GM12878 (cell line): ENCODE measurements at regions not wholly inside any gene's neighbourhood (a gene's known extent, or its start where the extent isn't known, plus 50 kb on each side); places are given as distances from the start of the nearest gene placed in this dataset.

Source experiments
- ATF7 ChIP-seq: fragments of 450-650 bp; IDR thresholded peaks from 2 replicates; pipeline ENCODE4 v1.6.1; 2016; ENCODE audit warnings: low read depth, mild to moderate bottlenecking
- BCL11A ChIP-seq: IDR thresholded peaks from 2 replicates; pipeline ENCODE4 v1.6.1; 2011; ENCODE audit warnings: low read depth, low read length
- CBFB ChIP-seq: IDR thresholded peaks from 2 replicates; pipeline ENCODE4 v1.6.1; 2016; ENCODE audit warnings: antibody characterized with exemption, low read depth
- CHD1 ChIP-seq: IDR thresholded peaks from 2 replicates; pipeline ENCODE4 v1.6.1; 2012; ENCODE audit warnings: low read depth, low read length, improper control_type of control experiment
- CHD2 ChIP-seq: IDR thresholded peaks from 2 replicates; pipeline ENCODE4 v1.6.1; 2011; ENCODE audit warnings: low read depth, low read length, improper control_type of control experiment, borderline replicate concordance
- CREM ChIP-seq: IDR thresholded peaks from 2 replicates; pipeline ENCODE4 v1.6.1; 2014; ENCODE audit warnings: antibody characterized with exemption, low read depth
- DPF2 ChIP-seq: fragments of 450-650 bp; IDR thresholded peaks from 2 replicates; pipeline ENCODE4 v1.6.1; 2017; ENCODE audit warnings: mild to moderate bottlenecking
- EP300 ChIP-seq, 2 experiments: fragments of 150-350 bp in 1 of 2; IDR thresholded peaks; 2 replicates each; pipeline ENCODE4 v1.6.1; 2011 to 2012; ENCODE audit warnings: low read depth in 2 of 2, low read length in 2 of 2, borderline replicate concordance in 1 of 2, improper control_type of control experiment in 1 of 2, inconsistent platforms in 1 of 2; ENCODE audit not compliant: control insufficient read depth in 1 of 2
- FOS ChIP-seq: IDR thresholded peaks from 3 replicates; pipeline ENCODE4 v1.6.1; 2011; ENCODE audit warnings: borderline replicate concordance; ENCODE audit not compliant: insufficient read length; ENCODE audit errors: extremely low read depth
- FOXM1 ChIP-seq: IDR thresholded peaks from 2 replicates; pipeline ENCODE4 v1.6.1; 2012; ENCODE audit warnings: low read depth, mild to moderate bottlenecking, inconsistent platforms, low read length, moderate library complexity
- IKZF1 ChIP-seq: fragments of 450-650 bp; conservative IDR thresholded peaks from 2 replicates; pipeline ENCODE4 v1.6.1; 2017; ENCODE audit warnings: antibody characterized with exemption, mild to moderate bottlenecking
- IRF4 ChIP-seq: IDR thresholded peaks from 2 replicates; pipeline ENCODE4 v1.6.1; 2011; ENCODE audit warnings: low read depth, low read length
- JUND ChIP-seq: IDR thresholded peaks from 2 replicates; pipeline ENCODE4 v1.6.1; 2012; ENCODE audit warnings: low read depth, mild to moderate bottlenecking, low read length, improper control_type of control experiment, moderate library complexity
- MTA2 ChIP-seq: fragments of 450-650 bp; IDR thresholded peaks from 2 replicates; pipeline ENCODE4 v1.6.1; 2016; ENCODE audit warnings: low read depth, mild to moderate bottlenecking, moderate library complexity
- NFIC ChIP-seq: IDR thresholded peaks from 2 replicates; pipeline ENCODE4 v1.6.1; 2012; ENCODE audit warnings: low read depth, mild to moderate bottlenecking, inconsistent platforms, low read length, moderate library complexity
- NR2C1 ChIP-seq: fragments of 450-650 bp; IDR thresholded peaks from 2 replicates; pipeline ENCODE4 v1.6.1; 2017; ENCODE audit warnings: antibody characterized with exemption, mild to moderate bottlenecking, moderate library complexity
- POLR2AphosphoS2 ChIP-seq: IDR thresholded peaks from 2 replicates; pipeline ENCODE4 v1.6.1; 2011; ENCODE audit warnings: low read depth, mild to moderate bottlenecking, low read length, improper control_type of control experiment, moderate library complexity
- POLR2AphosphoS5 ChIP-seq: IDR thresholded peaks from 2 replicates; pipeline ENCODE4 v1.6.1; 2011; ENCODE audit warnings: mild to moderate bottlenecking, low read length, inconsistent platforms
- RAD51 ChIP-seq: fragments of 450-650 bp; IDR thresholded peaks from 2 replicates; pipeline ENCODE4 v1.6.1; 2016; ENCODE audit warnings: moderate library complexity, mild to moderate bottlenecking, inconsistent platforms
- RBBP5 ChIP-seq: fragments of 200-600 bp; sonication (generic); conservative IDR thresholded peaks from 2 replicates; pipeline ENCODE4 v1.6.1; 2016
- RELA ChIP-seq: fragments of 450-650 bp; IDR thresholded peaks from 2 replicates; pipeline ENCODE4 v1.8.0; 2014; ENCODE audit warnings: borderline replicate concordance; ENCODE audit not compliant: partially characterized antibody
- SMARCA5 ChIP-seq: fragments of 450-650 bp; IDR thresholded peaks from 2 replicates; pipeline ENCODE4 v1.6.1; 2017; ENCODE audit warnings: mild to moderate bottlenecking
- SPI1 ChIP-seq: IDR thresholded peaks from 2 replicates; pipeline ENCODE4 v1.6.1; 2011; ENCODE audit warnings: low read depth, mild to moderate bottlenecking, low read length, moderate library complexity, borderline replicate concordance; ENCODE audit not compliant: insufficient read depth
- SREBF1 ChIP-seq: IDR thresholded peaks from 2 replicates; pipeline ENCODE4 v1.6.1; 2012; ENCODE audit warnings: mild to moderate bottlenecking, low read length
- SREBF2 ChIP-seq: IDR thresholded peaks from 2 replicates; pipeline ENCODE4 v1.6.1; 2012; ENCODE audit warnings: mild to moderate bottlenecking, low read length
- ZNF24 ChIP-seq: fragments of 450-650 bp; IDR thresholded peaks from 2 replicates; pipeline ENCODE4 v1.6.1; 2017; ENCODE audit warnings: antibody characterized with exemption, mild to moderate bottlenecking
- ZZZ3 ChIP-seq: IDR thresholded peaks from 2 replicates; pipeline ENCODE4 v1.6.1; 2011; ENCODE audit warnings: low read depth; ENCODE audit not compliant: control insufficient read depth, insufficient read length
- TF ChIP-seq, protein P1 (sequence below): fragments of 450-650 bp; IDR thresholded peaks from 2 replicates; pipeline ENCODE4 v1.6.1; 2014; ENCODE audit warnings: mild to moderate bottlenecking
- TF ChIP-seq, protein P2 (sequence below): IDR thresholded peaks from 2 replicates; pipeline ENCODE4 v1.6.1; 2012; ENCODE audit warnings: low read depth, low read length, improper control_type of control experiment
- TF ChIP-seq, protein P3 (sequence below): fragments of 450-650 bp; IDR thresholded peaks from 2 replicates; pipeline ENCODE4 v1.6.1; 2017; ENCODE audit warnings: mild to moderate bottlenecking, low read depth, inconsistent platforms; ENCODE audit not compliant: poor library complexity, severe bottlenecking

DNA sequence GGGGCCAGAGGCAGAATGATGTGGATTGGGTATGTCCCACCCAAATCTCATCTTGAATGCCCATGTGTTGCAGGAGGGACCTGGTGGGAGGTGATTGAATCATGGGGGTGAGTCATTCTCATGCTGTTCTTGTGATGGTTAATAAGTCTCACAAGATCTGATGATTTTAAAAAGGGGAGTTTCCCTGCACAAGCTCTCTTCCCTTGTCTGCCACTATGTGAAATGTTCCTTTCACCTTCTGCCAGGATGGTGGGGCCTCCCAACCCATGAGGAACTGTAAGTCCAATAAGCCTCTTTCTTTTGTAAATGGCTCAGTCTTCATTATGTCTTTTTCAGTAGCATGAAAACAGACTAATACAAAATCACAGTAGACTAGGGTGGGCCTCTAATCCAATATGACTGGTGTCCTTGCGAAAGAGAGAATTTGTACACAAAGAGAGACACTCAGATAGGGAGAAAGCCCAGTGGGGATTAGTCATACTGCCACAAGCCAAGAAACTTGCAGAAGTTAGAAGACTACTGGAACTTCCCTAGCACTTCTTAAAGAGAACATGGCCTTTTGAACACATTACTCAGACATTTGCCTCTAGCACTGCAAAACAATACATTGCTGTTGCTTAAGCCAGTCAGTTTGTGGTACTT, 68.4 kb downstream of the ANXA1 start (continued):
- TF ChIP-seq ZZZ3 (no peak), IRF4 (peak; percentile 42; the same call in 1 of the 2 replicates), FOS (no peak), NFIC (peak; percentile 59; the same call in 1 of the 2 replicates), RAD51 (peak; percentile 24; the same call in 1 of the 2 replicates), CHD2 (no peak), SREBF2 (no peak), EP300 (IDR thresholded peaks at IDR 0.05; ENCODE audit: borderline replicate concordance in 1 of 2, control insufficient read depth in 1 of 2, low read depth in 2 of 2, low read length in 2 of 2) (no peak), ATF7 (peak; percentile 58; the same call in 1 of the 2 replicates), POLR2AphosphoS2 (no peak), CREM (peak; percentile 47; the same call in 1 of the 2 replicates), CHD1 (no peak), BCL11A (peak; percentile 67), SREBF1 (no peak), SMARCA5 (no peak), IKZF1 (peak; percentile 51), SPI1 (no peak), RELA (peak; percentile 11), NR2C1 (no peak), FOXM1 (0 out of 2 replicates have a peak, but pooled peaks have one; percentile 15), DPF2 (peak; percentile 74), MTA2 (peak; percentile 72), CBFB (no peak), POLR2AphosphoS5 (no peak), JUND (no peak), ZNF24 (peak; percentile 82), RBBP5 (no peak)
- TF ChIP-seq, protein P1, sequence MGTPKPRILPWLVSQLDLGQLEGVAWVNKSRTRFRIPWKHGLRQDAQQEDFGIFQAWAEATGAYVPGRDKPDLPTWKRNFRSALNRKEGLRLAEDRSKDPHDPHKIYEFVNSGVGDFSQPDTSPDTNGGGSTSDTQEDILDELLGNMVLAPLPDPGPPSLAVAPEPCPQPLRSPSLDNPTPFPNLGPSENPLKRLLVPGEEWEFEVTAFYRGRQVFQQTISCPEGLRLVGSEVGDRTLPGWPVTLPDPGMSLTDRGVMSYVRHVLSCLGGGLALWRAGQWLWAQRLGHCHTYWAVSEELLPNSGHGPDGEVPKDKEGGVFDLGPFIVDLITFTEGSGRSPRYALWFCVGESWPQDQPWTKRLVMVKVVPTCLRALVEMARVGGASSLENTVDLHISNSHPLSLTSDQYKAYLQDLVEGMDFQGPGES, result no peak
- TF ChIP-seq, protein P2, sequence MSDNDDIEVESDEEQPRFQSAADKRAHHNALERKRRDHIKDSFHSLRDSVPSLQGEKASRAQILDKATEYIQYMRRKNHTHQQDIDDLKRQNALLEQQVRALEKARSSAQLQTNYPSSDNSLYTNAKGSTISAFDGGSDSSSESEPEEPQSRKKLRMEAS, result no peak
- TF ChIP-seq, protein P3, sequence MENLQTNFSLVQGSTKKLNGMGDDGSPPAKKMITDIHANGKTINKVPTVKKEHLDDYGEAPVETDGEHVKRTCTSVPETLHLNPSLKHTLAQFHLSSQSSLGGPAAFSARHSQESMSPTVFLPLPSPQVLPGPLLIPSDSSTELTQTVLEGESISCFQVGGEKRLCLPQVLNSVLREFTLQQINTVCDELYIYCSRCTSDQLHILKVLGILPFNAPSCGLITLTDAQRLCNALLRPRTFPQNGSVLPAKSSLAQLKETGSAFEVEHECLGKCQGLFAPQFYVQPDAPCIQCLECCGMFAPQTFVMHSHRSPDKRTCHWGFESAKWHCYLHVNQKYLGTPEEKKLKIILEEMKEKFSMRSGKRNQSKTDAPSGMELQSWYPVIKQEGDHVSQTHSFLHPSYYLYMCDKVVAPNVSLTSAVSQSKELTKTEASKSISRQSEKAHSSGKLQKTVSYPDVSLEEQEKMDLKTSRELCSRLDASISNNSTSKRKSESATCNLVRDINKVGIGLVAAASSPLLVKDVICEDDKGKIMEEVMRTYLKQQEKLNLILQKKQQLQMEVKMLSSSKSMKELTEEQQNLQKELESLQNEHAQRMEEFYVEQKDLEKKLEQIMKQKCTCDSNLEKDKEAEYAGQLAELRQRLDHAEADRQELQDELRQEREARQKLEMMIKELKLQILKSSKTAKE, result peak; percentile 71
